ENCODE measurements at regions not wholly inside any gene's neighbourhood (a gene's known extent, or its start where the extent isn't known, plus 50 kb on each side); places are given as distances from the start of the nearest gene placed in this dataset.
A peak's percentile ranks its signal among the peaks of the same experiment; 100 is the strongest.

DNA sequence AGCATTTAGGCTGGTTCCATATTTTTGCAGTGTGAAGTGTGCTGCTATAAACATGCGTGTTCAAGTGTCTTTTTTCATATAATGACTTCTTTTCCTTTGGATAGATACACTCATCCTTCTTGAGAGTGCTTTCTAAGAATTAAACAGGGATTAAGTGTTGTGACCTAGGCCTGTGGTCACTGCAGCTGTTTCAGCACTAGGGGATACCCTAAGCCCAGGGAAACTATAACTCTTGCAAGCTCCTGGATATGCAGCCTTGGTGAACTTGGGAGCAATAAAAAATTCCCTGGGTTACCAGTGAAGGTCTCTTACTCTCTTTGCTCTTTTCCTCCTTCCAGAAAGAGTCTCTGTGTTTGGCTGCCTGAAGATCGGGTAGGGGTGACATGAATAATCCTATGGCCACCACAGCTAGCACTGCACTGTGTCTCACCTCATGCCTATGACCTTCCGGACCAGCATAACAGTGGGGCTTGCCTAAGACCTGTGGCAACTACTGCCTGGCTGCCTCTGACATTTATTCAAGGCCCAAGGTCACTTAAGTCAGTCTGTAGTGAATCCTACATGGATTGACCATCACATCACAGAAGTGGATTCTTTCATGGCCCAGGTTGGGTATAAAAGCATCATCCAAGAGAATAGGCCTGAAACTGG, 799.7 kb downstream of the DACH1 start:
- Histone ChIP-seq H3K9me3 (no peaks in the 10 kb centered on the region), H3K4me1 (no peaks in the 10 kb centered on the region), H3K27me3 (no peaks in the 10 kb centered on the region), H3K4me3 (no peak overlapping the region), H3K27ac (no peak overlapping the region), H3K36me3 (no peaks in the 10 kb centered on the region)
- no peak for FAIRE-seq
- DNase-seq, result no peak
- intact Hi-C loops (cut with DNase I), result no loop called here
- ATAC-seq, result peak in 2 of 4 donors; percentile 34 to 66
- WGBS, 2 donors, result 63 to 82% methylated on average over 3 of the region's 3 CpGs
- TF ChIP-seq, protein P1, sequence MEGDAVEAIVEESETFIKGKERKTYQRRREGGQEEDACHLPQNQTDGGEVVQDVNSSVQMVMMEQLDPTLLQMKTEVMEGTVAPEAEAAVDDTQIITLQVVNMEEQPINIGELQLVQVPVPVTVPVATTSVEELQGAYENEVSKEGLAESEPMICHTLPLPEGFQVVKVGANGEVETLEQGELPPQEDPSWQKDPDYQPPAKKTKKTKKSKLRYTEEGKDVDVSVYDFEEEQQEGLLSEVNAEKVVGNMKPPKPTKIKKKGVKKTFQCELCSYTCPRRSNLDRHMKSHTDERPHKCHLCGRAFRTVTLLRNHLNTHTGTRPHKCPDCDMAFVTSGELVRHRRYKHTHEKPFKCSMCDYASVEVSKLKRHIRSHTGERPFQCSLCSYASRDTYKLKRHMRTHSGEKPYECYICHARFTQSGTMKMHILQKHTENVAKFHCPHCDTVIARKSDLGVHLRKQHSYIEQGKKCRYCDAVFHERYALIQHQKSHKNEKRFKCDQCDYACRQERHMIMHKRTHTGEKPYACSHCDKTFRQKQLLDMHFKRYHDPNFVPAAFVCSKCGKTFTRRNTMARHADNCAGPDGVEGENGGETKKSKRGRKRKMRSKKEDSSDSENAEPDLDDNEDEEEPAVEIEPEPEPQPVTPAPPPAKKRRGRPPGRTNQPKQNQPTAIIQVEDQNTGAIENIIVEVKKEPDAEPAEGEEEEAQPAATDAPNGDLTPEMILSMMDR (IDR thresholded peaks at IDR 0.05), result peak in 1 of 4 donors; percentile 6

DNA sequence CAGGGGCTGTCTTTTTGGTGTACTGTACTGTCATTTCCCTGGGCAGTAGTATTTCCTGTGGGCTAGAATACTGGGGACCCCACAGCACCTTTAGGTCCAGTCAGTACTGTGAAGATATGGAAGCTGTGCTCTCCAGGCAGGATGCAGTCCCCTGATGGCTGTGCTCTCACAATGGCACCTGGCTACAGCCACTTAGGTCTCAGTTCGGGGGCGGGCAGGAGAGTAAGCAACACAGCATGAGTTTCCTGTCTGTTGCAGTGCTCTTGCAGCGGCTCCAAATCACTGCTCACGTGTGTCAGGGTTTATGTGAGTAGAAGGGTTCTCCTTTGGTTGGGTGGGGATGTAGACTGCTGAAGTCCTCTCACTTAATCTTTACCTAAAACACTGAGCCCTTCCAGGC, 810.4 kb downstream of the DACH1 start:
- H3K36me3 ChIP-seq, result no peaks in the 10 kb centered on the region
- no peak overlapping the region for H3K27ac ChIP-seq
- 60 to 71% methylated on average over 4 of the region's 4 CpGs for WGBS, 2 donors
- FAIRE-seq (no peak), DNase-seq (no peak), ATAC-seq (no peak)
- H3K9me3 ChIP-seq, result no peaks in the 10 kb centered on the region
- H3K27me3 ChIP-seq, result no peaks in the 10 kb centered on the region
- intact Hi-C loops (cut with DNase I), result no loop called here
- no peak overlapping the region for H3K4me3 ChIP-seq
- TF ChIP-seq, protein P1 (IDR thresholded peaks at IDR 0.05), result no peak
- H3K4me1 ChIP-seq, result no peaks in the 10 kb centered on the region

DNA sequence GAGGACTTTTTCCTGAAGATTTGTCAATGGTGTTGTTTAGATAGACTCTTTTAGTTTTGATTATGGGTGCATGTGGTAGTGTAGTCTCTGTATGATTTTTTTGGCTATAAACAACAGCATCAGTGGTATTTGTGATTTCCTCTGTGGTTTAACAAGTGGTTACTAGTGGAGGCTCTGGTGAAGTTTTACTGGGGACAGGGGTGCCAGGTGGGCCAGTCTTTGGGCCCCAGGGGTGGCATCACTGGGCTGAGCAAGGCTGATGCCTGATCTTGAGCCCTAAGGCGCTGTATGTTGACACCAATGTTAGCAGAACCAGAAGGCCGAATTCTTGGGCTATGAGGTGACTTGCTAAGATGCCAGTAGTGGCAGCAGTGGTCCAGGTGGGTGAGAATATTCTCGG, 811.4 kb downstream of the DACH1 start:
- TF ChIP-seq, protein P1 (IDR thresholded peaks at IDR 0.05), result no peak
- no peak overlapping the region for H3K27ac ChIP-seq
- no peaks in the 10 kb centered on the region for H3K4me1 ChIP-seq
- H3K27me3 ChIP-seq, result no peaks in the 10 kb centered on the region
- no peaks in the 10 kb centered on the region for H3K9me3 ChIP-seq
- intact Hi-C loops (cut with DNase I), result no loop called here
- no peak overlapping the region for H3K4me3 ChIP-seq
- H3K36me3 ChIP-seq, result no peaks in the 10 kb centered on the region
- DNase-seq (no peak), FAIRE-seq (no peak), ATAC-seq (no peak)
- 63 to 66% methylated on average over 3 of the region's 3 CpGs for WGBS, 2 donors

DNA sequence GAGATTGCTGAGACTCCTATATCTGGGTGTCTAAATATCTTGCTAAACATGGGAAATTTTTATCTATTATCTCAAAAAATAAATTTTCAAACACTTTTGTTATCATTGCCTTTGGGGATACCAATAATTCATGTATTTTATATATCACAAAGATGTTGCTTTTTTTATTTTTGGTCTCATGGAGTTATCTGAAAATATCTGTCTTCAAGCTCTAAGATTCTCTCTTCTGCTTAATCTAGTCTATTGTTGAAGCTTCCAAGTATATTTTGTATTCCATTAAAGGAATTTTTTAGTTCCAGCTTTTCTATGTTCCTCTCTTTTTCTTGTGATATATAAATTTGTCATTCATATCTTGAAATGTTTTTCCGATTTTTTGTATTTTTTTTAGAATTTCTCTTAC, 812.0 kb downstream of the DACH1 start:
- no peaks in the 10 kb centered on the region for H3K27me3 ChIP-seq
- no peak for DNase-seq
- WGBS, 2 donors, result 66 to 88% methylated on average over 1 of the region's 1 CpG
- no peak overlapping the region for H3K4me3 ChIP-seq
- ATAC-seq, result no peak
- no peak overlapping the region for H3K27ac ChIP-seq
- no peaks in the 10 kb centered on the region for H3K4me1 ChIP-seq
- no peaks in the 10 kb centered on the region for H3K36me3 ChIP-seq
- intact Hi-C loops (cut with DNase I), result no loop called here
- no peaks in the 10 kb centered on the region for H3K9me3 ChIP-seq
- TF ChIP-seq, protein P1 (IDR thresholded peaks at IDR 0.05), result no peak
- no peak for FAIRE-seq

DNA sequence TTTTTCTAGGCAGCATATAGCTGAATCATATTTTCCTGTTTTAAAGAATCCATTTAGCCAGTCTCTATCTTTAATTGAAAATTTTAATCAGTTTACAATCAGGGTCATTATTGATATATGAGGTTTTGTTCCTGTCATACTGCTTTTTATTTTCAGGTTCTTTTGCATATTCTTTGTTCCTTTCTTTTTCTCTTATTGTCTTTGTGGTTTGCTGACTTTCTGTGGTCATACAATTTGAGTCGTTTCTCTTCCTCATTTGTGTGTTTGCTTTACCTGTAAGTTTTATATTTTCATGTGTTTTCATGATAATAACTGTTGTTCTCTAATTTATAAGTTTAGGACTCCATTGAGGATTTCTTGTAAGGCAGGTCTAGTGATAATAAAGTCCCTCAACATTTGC, 812.6 kb downstream of the DACH1 start:
- DNase-seq (no peak), ATAC-seq (no peak), FAIRE-seq (no peak)
- TF ChIP-seq, protein P1 (IDR thresholded peaks at IDR 0.05), result no peak
- 52 to 83% methylated on average over 1 of the region's 1 CpG for WGBS, 2 donors
- Histone ChIP-seq H3K4me1 (no peaks in the 10 kb centered on the region), H3K27me3 (no peaks in the 10 kb centered on the region), H3K36me3 (no peaks in the 10 kb centered on the region), H3K4me3 (no peak overlapping the region), H3K9me3 (no peaks in the 10 kb centered on the region), H3K27ac (no peak overlapping the region)
- intact Hi-C loops (cut with DNase I), result no loop called here
